Jurkat, Clone E6-1 (cell line): ENCODE measurements at regions not wholly inside any gene's neighbourhood (a gene's known extent, or its start where the extent isn't known, plus 50 kb on each side); places are given as distances from the start of the nearest gene placed in this dataset.
"Not testable (repeated sequence)": the region's sequence is repeated elsewhere in the genome, so short reads cannot be mapped to it uniquely, and the experiment has no call there.

Experiments
- DNase-seq: peaks from one replicate; pipeline ENCODE4 v3.0.0-alpha.2; 2011; ENCODE audit warnings: low read depth, low spot score
- H3K4me3 ChIP-seq: 2 replicates; pipeline ENCODE4 v1.5.1; 2011; ENCODE audit warnings: mild to moderate bottlenecking, low read length, control low read depth, moderate library complexity

GRCh38 chr4:144799486-144799885, 153.5 kb downstream of the HHIP start:
- DNase-seq, result peak; percentile 70
- no peak overlapping the region for H3K4me3 ChIP-seq

GRCh38 chr4:144801731-144802130, 155.8 kb downstream of the HHIP start:
- H3K4me3 ChIP-seq, result no peak overlapping the region
- no peak for DNase-seq

GRCh38 chr4:144808034-144808433, 162.1 kb downstream of the HHIP start:
- no peak overlapping the region for H3K4me3 ChIP-seq
- no peak for DNase-seq

GRCh38 chr4:144809056-144809640, 163.2 kb downstream of the HHIP start:
- no peak overlapping the region for H3K4me3 ChIP-seq
- no peak for DNase-seq

GRCh38 chr4:144816668-144817067, 170.7 kb downstream of the HHIP start:
- no peak for DNase-seq
- H3K4me3 ChIP-seq, result no peak overlapping the region

- H3K4me3 ChIP-seq, result no peak overlapping the region
- no peak for DNase-seq
Observed at GRCh38 chr4:144817081-144817480, 171.1 kb downstream of the HHIP start.

GRCh38 chr4:144818136-144818535, 172.2 kb downstream of the HHIP start:
- no peak overlapping the region for H3K4me3 ChIP-seq
- no peak for DNase-seq

GRCh38 chr4:144819591-144819990, 173.6 kb downstream of the HHIP start:
- no peak for DNase-seq
- no peak overlapping the region for H3K4me3 ChIP-seq

GRCh38 chr4:144820011-144820727, 174.2 kb downstream of the HHIP start:
- H3K4me3 ChIP-seq, result no peak overlapping the region
- no peak for DNase-seq

- no peak overlapping the region for H3K4me3 ChIP-seq
- DNase-seq, result no peak
Observed at GRCh38 chr4:144820728-144821085, 174.8 kb downstream of the HHIP start.

- DNase-seq, result peak; percentile 36
- H3K4me3 ChIP-seq, result no peak overlapping the region
Observed at GRCh38 chr4:144831971-144832370, 186.0 kb downstream of the HHIP start.

GRCh38 chr4:144845411-144845810, 199.5 kb downstream of the HHIP start:
- no peak overlapping the region for H3K4me3 ChIP-seq
- DNase-seq, result no peak

- H3K4me3 ChIP-seq, result no peak overlapping the region
Observed at GRCh38 chr4:144851948-144852347, 206.0 kb downstream of the HHIP start.

GRCh38 chr4:144861471-144861870, 215.5 kb downstream of the HHIP start:
- no peak for DNase-seq
- H3K4me3 ChIP-seq, result no peak overlapping the region

More at GRCh38 chr4:144851948-144852347, 206.0 kb downstream of the HHIP start:
- DNase-seq, result no peak

- no peak for DNase-seq
Observed at GRCh38 chr4:144862210-144862609, 216.3 kb downstream of the HHIP start.

GRCh38 chr4:144864891-144865290, 218.9 kb downstream of the HHIP start:
- H3K4me3 ChIP-seq, DNase-seq: not testable (repeated sequence)

More at GRCh38 chr4:144862210-144862609, 216.3 kb downstream of the HHIP start:
- no peak overlapping the region for H3K4me3 ChIP-seq

- H3K4me3 ChIP-seq, result no peak overlapping the region
- no peak for DNase-seq
Observed at GRCh38 chr4:144868309-144868708, 222.4 kb downstream of the HHIP start.

- no peak overlapping the region for H3K4me3 ChIP-seq
- no peak for DNase-seq
Observed at GRCh38 chr4:144872508-144873225, 225.3 kb downstream of the ANAPC10 start.

GRCh38 chr4:144873226-144873990, 224.6 kb downstream of the ANAPC10 start:
- H3K4me3 ChIP-seq, result no peak overlapping the region
- DNase-seq, result no peak

- no peak for DNase-seq
- no peak overlapping the region for H3K4me3 ChIP-seq
Observed at GRCh38 chr4:144894573-144894972, 203.4 kb downstream of the ANAPC10 start.
